Neural progenitor cell (in vitro differentiated cells): ENCODE measurements at regions not wholly inside any gene's neighbourhood (a gene's known extent, or its start where the extent isn't known, plus 50 kb on each side); places are given as distances from the start of the nearest gene placed in this dataset.

Experiments
- CTCF ChIP-seq: fragments of 200-600 bp; sonication (generic); IDR thresholded peaks from 2 replicates; pipeline ENCODE4 v1.5.1; 2017; ENCODE audit warnings: antibody characterized with exemption, mild to moderate bottlenecking
- EZH2 ChIP-seq: fragments of 200-600 bp; sonication (generic); IDR thresholded peaks from 2 replicates; pipeline ENCODE4 v1.6.1; 2017; ENCODE audit warnings: antibody characterized with exemption, mild to moderate bottlenecking, moderate library complexity
- EZH2phosphoT487 ChIP-seq: fragments of 200-600 bp; sonication (generic); IDR thresholded peaks from 2 replicates; pipeline ENCODE4 v1.6.1; 2017; ENCODE audit warnings: antibody characterized with exemption

GRCh38 chr2:15081356-15081755 is 448.8 kb downstream of the LRATD1 start:
- TF ChIP-seq CTCF (no peak), EZH2 (no peak), EZH2phosphoT487 (no peak)
